H9 (cell line): ENCODE measurements at regions not wholly inside any gene's neighbourhood (a gene's known extent, or its start where the extent isn't known, plus 50 kb on each side); places are given as distances from the start of the nearest gene placed in this dataset.

Experiments
- DNase-seq: peaks from one replicate; pipeline ENCODE4 v3.0.0-alpha.2; 2017
- H2AFZ ChIP-seq: one replicate; pipeline ENCODE4 v1.6.1; 2013; ENCODE audit warnings: mild to moderate bottlenecking, low read length, control low read depth, moderate library complexity
- H2AK5ac ChIP-seq: 2 replicates; pipeline ENCODE4 v1.6.1; 2013; ENCODE audit warnings: low read length, control low read depth, mixed read lengths; ENCODE audit not compliant: insufficient read length
- H2BK120ac ChIP-seq: one replicate; pipeline ENCODE4 v1.6.1; 2013; ENCODE audit warnings: low read depth, mild to moderate bottlenecking, low read length, control low read depth, inconsistent platforms; ENCODE audit not compliant: poor library complexity, severe bottlenecking
- H2BK12ac ChIP-seq: 2 replicates; pipeline ENCODE4 v1.6.1; 2013; ENCODE audit warnings: low read length, control low read depth, mixed read lengths, low read depth; ENCODE audit not compliant: insufficient read length
- H2BK15ac ChIP-seq: 2 replicates; pipeline ENCODE4 v1.6.1; 2013; ENCODE audit warnings: low read depth, low read length, control low read depth
- H2BK20ac ChIP-seq: one replicate; pipeline ENCODE4 v1.6.1; 2013; ENCODE audit warnings: low read depth, mild to moderate bottlenecking, low read length, control low read depth, inconsistent platforms; ENCODE audit not compliant: poor library complexity, severe bottlenecking
- H2BK5ac ChIP-seq: 2 replicates; pipeline ENCODE4 v1.6.1; 2013; ENCODE audit warnings: low read length, control low read depth, mixed read lengths; ENCODE audit not compliant: insufficient read length
- H3K14ac ChIP-seq: 2 replicates; pipeline ENCODE4 v1.6.1; 2013; ENCODE audit warnings: low read length, control low read depth; ENCODE audit not compliant: insufficient read depth
- H3K18ac ChIP-seq: 2 replicates; pipeline ENCODE4 v1.6.1; 2013; ENCODE audit warnings: low read depth, mild to moderate bottlenecking, mixed read lengths, low read length, control low read depth; ENCODE audit not compliant: insufficient read length
- H3K23ac ChIP-seq: 2 replicates; pipeline ENCODE4 v1.6.1; 2013; ENCODE audit warnings: low read length, control low read depth, mixed read lengths, low read depth; ENCODE audit not compliant: insufficient read length
- H3K23me2 ChIP-seq: 2 replicates; pipeline ENCODE4 v1.6.1; 2013; ENCODE audit warnings: low read depth, mild to moderate bottlenecking, mixed read lengths, low read length, control low read depth; ENCODE audit not compliant: insufficient read length, poor library complexity, severe bottlenecking
- H3K27ac ChIP-seq: 2 replicates; pipeline ENCODE4 v1.5.1; 2013; ENCODE audit warnings: low read length, control low read depth, mixed read lengths, low read depth; ENCODE audit not compliant: insufficient read length
- H3K27me3 ChIP-seq: 2 replicates; pipeline ENCODE4 v1.6.1; 2013; ENCODE audit warnings: low read length, control low read depth, inconsistent platforms; ENCODE audit not compliant: insufficient read depth
- H3K4ac ChIP-seq: 2 replicates; pipeline ENCODE4 v1.6.1; 2013; ENCODE audit warnings: low read depth, mild to moderate bottlenecking, control low read depth, inconsistent platforms, low read length, moderate library complexity
- H3K4me1 ChIP-seq: 2 replicates; pipeline ENCODE4 v1.6.1; 2013; ENCODE audit warnings: low read length, control low read depth, inconsistent platforms; ENCODE audit not compliant: insufficient read depth
- H3K4me2 ChIP-seq: 2 replicates; pipeline ENCODE4 v1.6.1; 2013; ENCODE audit warnings: low read length, control low read depth, mixed read lengths; ENCODE audit not compliant: insufficient read length, insufficient read depth
- H3K56ac ChIP-seq: 2 replicates; pipeline ENCODE4 v1.6.1; 2013; ENCODE audit warnings: low read depth, mild to moderate bottlenecking, mixed read lengths, low read length, control low read depth; ENCODE audit not compliant: insufficient read length
- H3K79me1 ChIP-seq: 2 replicates; pipeline ENCODE4 v1.6.1; 2013; ENCODE audit warnings: low read depth, mild to moderate bottlenecking, moderate library complexity, low read length, control low read depth, inconsistent platforms; ENCODE audit not compliant: insufficient read depth, poor library complexity, severe bottlenecking
- H3K79me2 ChIP-seq: 2 replicates; pipeline ENCODE4 v1.6.1; 2013; ENCODE audit warnings: low read length, control low read depth, inconsistent platforms; ENCODE audit not compliant: insufficient read depth
- H3K9ac ChIP-seq: 2 replicates; pipeline ENCODE4 v1.6.1; 2013; ENCODE audit warnings: low read length, control low read depth, mixed read lengths; ENCODE audit not compliant: insufficient read length; ENCODE audit errors: extremely low read depth
- H3K9me3 ChIP-seq: one replicate; pipeline ENCODE4 v1.6.1; 2013; ENCODE audit warnings: low read depth, low read length, inconsistent platforms; ENCODE audit not compliant: control insufficient read depth
- H3T11ph ChIP-seq: one replicate; pipeline ENCODE4 v1.6.1; 2013; ENCODE audit warnings: mild to moderate bottlenecking, low read length, control low read depth, inconsistent platforms
- H4K20me1 ChIP-seq: one replicate; pipeline ENCODE4 v1.6.1; 2013; ENCODE audit not compliant: control insufficient read depth, insufficient read length, insufficient read depth
- H4K5ac ChIP-seq: 2 replicates; pipeline ENCODE4 v1.6.1; 2013; ENCODE audit warnings: low read depth, mild to moderate bottlenecking, mixed read lengths, low read length, control low read depth; ENCODE audit not compliant: insufficient read length
- H4K8ac ChIP-seq: replicated peaks from 2 replicates; pipeline ENCODE4 v1.6.1; 2013; ENCODE audit warnings: low read length, control low read depth, mixed read lengths, low read depth; ENCODE audit not compliant: insufficient read length
- H4K91ac ChIP-seq: 2 replicates; pipeline ENCODE4 v1.6.1; 2013; ENCODE audit warnings: low read depth, mild to moderate bottlenecking, moderate library complexity, mixed read lengths, low read length, control low read depth; ENCODE audit not compliant: insufficient read length
- H3K27ac Mint-ChIP-seq, 3 experiments: 2 replicates in 2 of 3; 3 replicates in 1 of 3; pipeline ENCODE4 v1.8.0; 2020 to 2021; ENCODE audit warnings: mixed read lengths in 3 of 3, mild to moderate bottlenecking in 1 of 3, moderate library complexity in 1 of 3
- H3K27me3 Mint-ChIP-seq: 2 replicates; pipeline ENCODE4 v1.8.0; 2021; ENCODE audit warnings: low read depth, mild to moderate bottlenecking, moderate library complexity, mixed read lengths
- H3K36me3 Mint-ChIP-seq, 3 experiments: 2 replicates in 2 of 3; 3 replicates in 1 of 3; pipeline ENCODE4 v1.8.0; 2020 to 2021; ENCODE audit warnings: low read depth in 3 of 3, mixed read lengths in 3 of 3; ENCODE audit not compliant: insufficient read depth in 1 of 3
- H3K4me1 Mint-ChIP-seq, 2 experiments: 2 replicates each; pipeline ENCODE4 v1.8.0; 2020; ENCODE audit warnings: mixed read lengths in 2 of 2
- H3K4me3 Mint-ChIP-seq, 2 experiments: 2 replicates in 1 of 2; 3 replicates in 1 of 2; pipeline ENCODE4 v1.8.0; 2020 to 2021; ENCODE audit warnings: mild to moderate bottlenecking in 2 of 2, mixed read lengths in 2 of 2, moderate library complexity in 1 of 2
- H3K9me3 Mint-ChIP-seq, 2 experiments: 2 replicates in 1 of 2; 3 replicates in 1 of 2; pipeline ENCODE4 v1.8.0; 2020; ENCODE audit warnings: mild to moderate bottlenecking in 2 of 2, mixed read lengths in 2 of 2, moderate library complexity in 1 of 2
- CTCF ChIP-seq: fragments of 200-600 bp; sonication (generic); conservative IDR thresholded peaks from 3 replicates; pipeline ENCODE4 v1.8.0; 2021; ENCODE audit warnings: antibody characterized with exemption, mild to moderate bottlenecking
- WGBS: extraction: QIAGEN DNeasy Blood & Tissue Kit; methylation state at CpG from one replicate; pipeline ENCODE4 v1.1.7; 2013; ENCODE audit warnings: missing lambda C conversion rate, low lambda C conversion rate, mixed read lengths; ENCODE audit not compliant: insufficient read length; ENCODE audit errors: extremely low coverage; 5-methylcytosine and 5-hydroxymethylcytosine counted together

- DNase-seq = no peak
- no peaks in the 10 kb centered on the region for H3K36me3 Mint-ChIP-seq
- WGBS = no CpG with 5 or more reads among the region's 5 CpGs
- Histone ChIP-seq H3K9ac (no peak overlapping the region), H3K9me3 (no peaks in the 10 kb centered on the region), H2BK5ac (no peak overlapping the region), H3K27me3 (no peaks in the 10 kb centered on the region), H4K20me1 (no peaks in the 10 kb centered on the region), H2BK20ac (no peak overlapping the region), H3K23ac (no peak overlapping the region), H4K8ac (no peak overlapping the region), H2BK120ac (no peak overlapping the region), H4K91ac (no peak overlapping the region), H3K79me1 (no peaks in the 10 kb centered on the region), H3K27ac (no peak overlapping the region), H3K79me2 (no peaks in the 10 kb centered on the region), H3K4me2 (no peak overlapping the region), H2BK12ac (no peak overlapping the region), H3T11ph (no peak overlapping the region), H4K5ac (no peak overlapping the region), H3K56ac (no peak overlapping the region), H2AK5ac (no peak overlapping the region), H3K14ac (no peak overlapping the region), H3K4me1 (no peaks in the 10 kb centered on the region), H3K4ac (no peak overlapping the region), H2BK15ac (no peak overlapping the region), H3K23me2 (no peaks in the 10 kb centered on the region), H2AFZ (no peak overlapping the region), H3K18ac (no peak overlapping the region)
- no peak overlapping the region for H3K27ac Mint-ChIP-seq
- H3K4me3 Mint-ChIP-seq = no peak overlapping the region
- no peaks in the 10 kb centered on the region for H3K27me3 Mint-ChIP-seq
- H3K9me3 Mint-ChIP-seq = no peaks in the 10 kb centered on the region
- no peak for TF ChIP-seq CTCF
- peaks cover 11 to 12% of the 10 kb centered on the region in 2 experiments for H3K4me1 Mint-ChIP-seq
Measured at GRCh38 chr13:89982407-89983095, 1364.9 kb upstream of the MIR17HG start.
